ENCODE measurements at regions not wholly inside any gene's neighbourhood (a gene's known extent, or its start where the extent isn't known, plus 50 kb on each side); places are given as distances from the start of the nearest gene placed in this dataset.

- H3K4me2 ChIP-seq (replicated peaks; ENCODE audit: extremely low read depth, low read length, poor library complexity, severe bottlenecking): no peak overlapping the region
- no peak overlapping the region for H3K27ac ChIP-seq (ENCODE audit: low read depth in 1 of 2, low read length in 2 of 2)
- TF ChIP-seq CTCF (IDR thresholded peaks at IDR 0.05): no peak
Observed at GRCh38 chr10:133034092-133034491, 53.6 kb upstream of the ADGRA1 start.

DNA sequence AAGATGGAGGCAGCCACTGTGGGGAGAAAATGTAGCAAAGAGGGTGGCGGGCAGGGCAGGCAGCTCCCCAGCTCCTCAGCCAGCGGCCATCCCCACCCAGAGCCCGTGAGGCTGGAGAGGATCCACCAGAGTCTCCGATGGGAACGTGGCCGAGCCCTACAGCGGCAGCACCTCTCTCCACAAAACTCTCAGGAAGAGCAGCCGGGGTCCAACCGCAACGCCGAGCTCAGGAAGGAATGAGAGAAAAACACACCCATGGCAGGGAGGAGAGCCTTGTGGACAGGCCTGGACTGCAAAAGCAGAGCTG is 54.0 kb upstream of the ADGRA1 start:
- WGBS (ENCODE audit: insufficient coverage): 97% methylated on average over 4 of the region's 11 CpGs
- no peak overlapping the region for H3K4me3 Mint-ChIP-seq
- H3K9ac ChIP-seq (ENCODE audit: insufficient read depth, low read length, poor library complexity, severe bottlenecking): no peak overlapping the region
- no peaks in the 10 kb centered on the region for H3K36me3 ChIP-seq (replicated peaks in 1 of 2; ENCODE audit: control insufficient read depth in 1 of 2, insufficient read depth in 2 of 2, low read length in 2 of 2)
- no peak overlapping the region for H2AFZ ChIP-seq (ENCODE audit: insufficient read depth, low read depth, low read length, poor library complexity, severe bottlenecking)
- H3K4me3 ChIP-seq (replicated peaks in 1 of 3; ENCODE audit: low read depth in 2 of 3, low read length in 3 of 3): no peak overlapping the region
- no peak overlapping the region for H3K4me2 ChIP-seq (replicated peaks; ENCODE audit: extremely low read depth, low read length, poor library complexity, severe bottlenecking)
- peaks cover 0 to 5% (median 1%) of the 10 kb centered on the region in 7 donors for H3K9me3 Mint-ChIP-seq
- no peak overlapping the region for H3K27ac Mint-ChIP-seq
- no peaks in the 10 kb centered on the region for H3K9me3 ChIP-seq (replicated peaks in 1 of 2; ENCODE audit: control insufficient read depth in 1 of 2, insufficient read depth in 1 of 2, low read length in 2 of 2)
- DNase-seq: no peak
- no peak overlapping the region for H3K27ac ChIP-seq (ENCODE audit: low read depth in 1 of 2, low read length in 2 of 2)
- no peaks in the 10 kb centered on the region for H4K20me1 ChIP-seq (ENCODE audit: insufficient read depth, low read length)
- no peak for TF ChIP-seq CTCF (IDR thresholded peaks at IDR 0.05)
- H3K27me3 ChIP-seq (ENCODE audit: control insufficient read depth in 2 of 2, insufficient read depth in 2 of 2, low read length in 2 of 2): peaks cover 0 to 17% of the 10 kb centered on the region in 2 donors
- no peaks in the 10 kb centered on the region for H3K79me2 ChIP-seq (ENCODE audit: insufficient read depth, low read length)
- H3K36me3 Mint-ChIP-seq: no peaks in the 10 kb centered on the region
- intact Hi-C loops (cut with micrococcal nuclease): no loop called here
- peaks cover 9% of the 10 kb centered on the region for H3K4me1 Mint-ChIP-seq
- peaks cover 4 to 9% of the 10 kb centered on the region in 2 donors for H3K4me1 ChIP-seq (ENCODE audit: control insufficient read depth in 1 of 2, insufficient read depth in 2 of 2, low read length in 2 of 2)
- peaks cover 20 to 39% (median 30%) of the 10 kb centered on the region in 3 donors for H3K27me3 Mint-ChIP-seq (ENCODE audit: low read depth in 3 of 3)

More at GRCh38 chr10:133034092-133034491, 53.6 kb upstream of the ADGRA1 start:
- H3K9me3 ChIP-seq (replicated peaks in 1 of 2; ENCODE audit: control insufficient read depth in 1 of 2, insufficient read depth in 1 of 2, low read length in 2 of 2): no peaks in the 10 kb centered on the region
- WGBS (ENCODE audit: insufficient coverage): 94% methylated on average over 4 of the region's 10 CpGs
- no peaks in the 10 kb centered on the region for H3K79me2 ChIP-seq (ENCODE audit: insufficient read depth, low read length)
- peaks cover 0 to 13% of the 10 kb centered on the region in 2 donors for H3K27me3 ChIP-seq (ENCODE audit: control insufficient read depth in 2 of 2, insufficient read depth in 2 of 2, low read length in 2 of 2)
- no peaks in the 10 kb centered on the region for H3K36me3 ChIP-seq (replicated peaks in 1 of 2; ENCODE audit: control insufficient read depth in 1 of 2, insufficient read depth in 2 of 2, low read length in 2 of 2)
- Mint-ChIP-seq H3K27me3 (ENCODE audit: low read depth in 3 of 3) (peaks cover 20 to 38% (median 27%) of the 10 kb centered on the region in 3 donors), H3K9me3 (peaks cover 0 to 3% (median 1%) of the 10 kb centered on the region in 7 donors), H3K27ac (no peak overlapping the region), H3K36me3 (no peaks in the 10 kb centered on the region), H3K4me1 (peaks cover 5% of the 10 kb centered on the region), H3K4me3 (no peak overlapping the region)
- intact Hi-C loops (cut with micrococcal nuclease): no loop called here
- no peak for DNase-seq
- H4K20me1 ChIP-seq (ENCODE audit: insufficient read depth, low read length): no peaks in the 10 kb centered on the region
- H3K9ac ChIP-seq (ENCODE audit: insufficient read depth, low read length, poor library complexity, severe bottlenecking): no peak overlapping the region
- H3K4me3 ChIP-seq (replicated peaks in 1 of 3; ENCODE audit: low read depth in 2 of 3, low read length in 3 of 3): no peak overlapping the region
- H2AFZ ChIP-seq (ENCODE audit: insufficient read depth, low read depth, low read length, poor library complexity, severe bottlenecking): no peak overlapping the region
- peaks cover 4 to 5% of the 10 kb centered on the region in 2 donors for H3K4me1 ChIP-seq (ENCODE audit: control insufficient read depth in 1 of 2, insufficient read depth in 2 of 2, low read length in 2 of 2)

All from CD14-positive monocyte (primary cell).